ENCODE measurements at regions not wholly inside any gene's neighbourhood (a gene's known extent, or its start where the extent isn't known, plus 50 kb on each side); places are given as distances from the start of the nearest gene placed in this dataset.
"Not testable (repeated sequence)": the region's sequence is repeated elsewhere in the genome, so short reads cannot be mapped to it uniquely, and the experiment has no call there.

- DNase-seq (ENCODE audit: low spot score): no peak
These were observed 239.9 kb upstream of the BTBD3 start for GRCh38 chr20:11677836-11678235.

- DNase-seq (ENCODE audit: low spot score): no peak
These were observed 235.4 kb upstream of the BTBD3 start for GRCh38 chr20:11682285-11682684.

- DNase-seq (ENCODE audit: low spot score): no peak
These were observed 231.5 kb upstream of the BTBD3 start for GRCh38 chr20:11686195-11686594.

- peak; percentile 30 for DNase-seq (ENCODE audit: low spot score)
These were observed 230.7 kb upstream of the BTBD3 start for GRCh38 chr20:11686820-11687543.

GRCh38 chr20:11687546-11688292, 230.0 kb upstream of the BTBD3 start:
- no peak for DNase-seq (ENCODE audit: low spot score)

GRCh38 chr20:11689262-11689661, 228.4 kb upstream of the BTBD3 start:
- no peak for DNase-seq (ENCODE audit: low spot score)

GRCh38 chr20:11691766-11692165, 225.9 kb upstream of the BTBD3 start:
- DNase-seq (ENCODE audit: low spot score): no peak

GRCh38 chr20:11692567-11692966, 225.1 kb upstream of the BTBD3 start:
- no peak for DNase-seq (ENCODE audit: low spot score)

GRCh38 chr20:11694467-11694866, 223.2 kb upstream of the BTBD3 start:
- no peak for DNase-seq (ENCODE audit: low spot score)

GRCh38 chr20:11697055-11697454, 220.6 kb upstream of the BTBD3 start:
- DNase-seq (ENCODE audit: low spot score): no peak

GRCh38 chr20:11697646-11698045, 220.0 kb upstream of the BTBD3 start:
- no peak for DNase-seq (ENCODE audit: low spot score)

- no peak for DNase-seq (ENCODE audit: low spot score)
These were observed 219.6 kb upstream of the BTBD3 start for GRCh38 chr20:11698124-11698523.

- DNase-seq (ENCODE audit: low spot score): no peak
These were observed 216.9 kb upstream of the BTBD3 start for GRCh38 chr20:11700831-11701230.

GRCh38 chr20:11702721-11703518, 214.8 kb upstream of the BTBD3 start:
- DNase-seq (ENCODE audit: low spot score): no peak

GRCh38 chr20:11705512-11705911, 212.2 kb upstream of the BTBD3 start:
- DNase-seq (ENCODE audit: low spot score): no peak

- DNase-seq (ENCODE audit: low spot score): not testable (repeated sequence)
These were observed 209.5 kb upstream of the BTBD3 start for GRCh38 chr20:11708223-11708622.

GRCh38 chr20:11711214-11711613, 206.5 kb upstream of the BTBD3 start:
- no peak for DNase-seq (ENCODE audit: low spot score)

GRCh38 chr20:11712639-11713160, 205.0 kb upstream of the BTBD3 start:
- DNase-seq (ENCODE audit: low spot score): no peak

GRCh38 chr20:11714886-11715285, 202.8 kb upstream of the BTBD3 start:
- no peak for DNase-seq (ENCODE audit: low spot score)

- DNase-seq (ENCODE audit: low spot score): no peak
These were observed 201.3 kb upstream of the BTBD3 start for GRCh38 chr20:11716239-11716944.

GRCh38 chr20:11716945-11717248, 200.8 kb upstream of the BTBD3 start:
- DNase-seq (ENCODE audit: low spot score): no peak

- DNase-seq (ENCODE audit: low spot score): no peak
These were observed 200.1 kb upstream of the BTBD3 start for GRCh38 chr20:11717562-11717961.

All from pons (tissue), 1 donor.